ENCODE measurements at regions not wholly inside any gene's neighbourhood (a gene's known extent, or its start where the extent isn't known, plus 50 kb on each side); places are given as distances from the start of the nearest gene placed in this dataset.

DNA sequence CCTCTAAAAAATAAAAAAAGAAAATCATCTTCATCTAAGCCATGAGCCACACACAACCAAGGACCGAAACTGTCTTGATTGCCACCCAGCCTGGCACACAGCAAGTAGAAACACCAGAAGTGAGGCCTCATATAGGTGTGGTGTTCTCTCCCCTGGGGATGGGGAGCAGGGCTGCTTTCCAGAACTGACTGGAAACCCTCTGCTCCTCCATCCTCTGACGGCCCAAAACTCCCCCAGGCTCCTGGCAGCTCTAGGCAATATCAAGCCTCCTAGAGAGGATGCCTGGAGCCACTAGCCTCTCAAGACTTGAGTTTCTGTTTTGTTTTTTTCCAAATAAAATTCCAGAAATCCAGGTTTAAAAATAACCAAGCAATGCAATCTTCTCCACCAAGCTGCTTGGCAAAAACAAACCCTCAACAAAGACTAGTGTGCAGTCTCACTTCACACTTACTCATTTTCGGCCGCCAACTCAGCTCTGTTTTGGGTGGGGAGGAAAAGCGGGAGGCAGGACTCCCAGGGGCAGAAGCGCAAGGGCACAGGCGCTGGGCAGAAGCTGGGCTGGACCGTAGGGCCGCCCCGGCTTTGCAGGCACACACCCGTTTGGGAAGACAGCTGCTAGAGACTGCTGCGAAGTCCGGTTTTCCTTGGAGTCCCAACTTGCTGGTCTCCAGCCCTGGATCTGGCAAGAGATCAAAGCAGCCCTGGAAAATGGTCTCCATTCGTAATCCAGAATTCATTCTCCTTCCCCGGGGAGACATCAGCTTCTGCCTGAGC lies 78.2 kb upstream of the CAPZB start:
- TF ChIP-seq CTCF (IDR thresholded peaks at IDR 0.05) (no peak), POLR2A (IDR thresholded peaks at IDR 0.05) (peak; percentile 28)
